GM18909 (cell line): ENCODE measurements at regions not wholly inside any gene's neighbourhood (a gene's known extent, or its start where the extent isn't known, plus 50 kb on each side); places are given as distances from the start of the nearest gene placed in this dataset.
A peak's percentile ranks its signal among the peaks of the same experiment; 100 is the strongest.

Source experiments
- ATAC-seq: cut with Tn5 transposase; IDR thresholded peaks from one replicate; pipeline ENCODE4 v1.9.1; 2021; ENCODE audit warnings: mild to moderate bottlenecking; ENCODE audit not compliant: unreplicated experiment, poor library complexity

GRCh38 chr3:107283948-107284347 lies 93.3 kb upstream of the CCDC54 start:
- ATAC-seq, result no peak

DNA sequence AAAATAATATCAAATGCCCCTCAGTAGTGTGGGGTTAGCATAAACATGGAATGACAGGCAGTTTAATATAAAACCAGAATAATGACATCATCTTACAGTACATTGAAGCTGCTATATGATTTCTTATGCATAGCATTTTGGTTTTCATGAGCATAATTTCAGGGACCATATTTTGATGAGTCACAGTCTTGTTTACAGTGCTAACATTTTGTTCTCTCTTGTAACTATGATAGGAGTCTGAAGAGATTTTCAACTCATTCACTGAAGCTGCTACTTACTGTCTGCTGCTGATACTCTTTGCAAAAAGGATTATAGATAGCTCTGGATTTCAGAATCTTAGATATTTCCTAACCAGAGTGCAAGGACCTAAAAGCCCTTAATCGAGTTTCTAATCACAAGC lies 92.6 kb upstream of the CCDC54 start:
- no peak for ATAC-seq

DNA sequence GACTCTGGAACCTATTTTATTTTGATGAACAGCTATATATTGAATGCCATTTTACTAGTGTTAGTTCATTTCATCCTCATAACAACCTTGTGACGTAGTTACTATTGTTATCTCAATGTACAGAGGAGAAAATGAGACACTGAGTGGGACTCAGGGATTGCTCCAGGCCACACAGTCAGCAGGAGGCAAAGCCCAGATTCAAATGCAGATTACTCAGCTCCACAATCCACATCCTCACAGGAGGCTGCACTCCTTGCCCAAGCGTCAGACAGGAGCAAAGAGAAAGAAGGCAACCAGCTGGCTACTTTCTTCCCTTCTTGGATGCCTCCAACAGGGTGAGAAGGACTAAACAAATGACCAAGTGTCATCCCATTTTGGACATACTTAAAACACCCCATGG lies 92.0 kb upstream of the CCDC54 start:
- no peak for ATAC-seq

DNA sequence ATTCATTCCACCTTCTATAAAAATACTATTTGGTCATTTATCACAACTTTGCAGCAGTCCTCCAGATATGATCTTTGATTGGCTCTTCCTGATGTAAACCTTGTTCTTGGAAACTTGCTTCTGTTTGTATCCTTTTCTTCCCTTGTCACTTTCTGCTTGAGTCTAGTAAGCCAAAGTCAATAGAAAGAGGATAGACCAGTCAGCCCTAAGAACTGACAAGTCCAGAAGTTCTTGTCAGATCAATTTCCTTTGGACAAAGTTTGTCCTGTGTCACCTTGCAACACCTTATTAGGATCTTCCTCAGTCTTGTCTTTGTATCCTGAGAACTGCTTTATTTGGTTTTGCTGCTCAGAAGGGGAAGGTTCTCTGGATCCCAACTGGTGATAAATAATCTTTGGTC lies 87.9 kb upstream of the CCDC54 start:
- ATAC-seq, result no peak

DNA sequence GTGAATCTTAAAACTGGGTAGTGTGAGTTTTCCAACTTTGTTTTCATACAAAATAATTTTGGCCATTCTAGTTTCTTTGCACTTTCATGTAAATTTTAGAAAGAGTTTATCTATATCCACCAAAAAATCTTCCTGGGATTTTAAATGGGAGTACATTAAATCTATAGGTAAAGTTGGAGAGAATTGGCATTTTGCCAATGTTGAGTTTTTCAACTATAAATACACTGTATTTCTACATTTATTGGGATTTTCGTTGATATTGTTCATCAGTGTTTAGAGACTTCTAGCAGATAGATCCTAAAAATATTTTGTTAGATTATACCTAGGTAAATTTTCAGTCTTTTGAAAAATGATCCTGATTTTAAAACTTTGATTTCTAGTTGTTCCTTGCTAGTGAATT lies 83.1 kb upstream of the CCDC54 start:
- ATAC-seq, result no peak

GRCh38 chr3:107297597-107297996 lies 79.6 kb upstream of the CCDC54 start:
- no peak for ATAC-seq

DNA sequence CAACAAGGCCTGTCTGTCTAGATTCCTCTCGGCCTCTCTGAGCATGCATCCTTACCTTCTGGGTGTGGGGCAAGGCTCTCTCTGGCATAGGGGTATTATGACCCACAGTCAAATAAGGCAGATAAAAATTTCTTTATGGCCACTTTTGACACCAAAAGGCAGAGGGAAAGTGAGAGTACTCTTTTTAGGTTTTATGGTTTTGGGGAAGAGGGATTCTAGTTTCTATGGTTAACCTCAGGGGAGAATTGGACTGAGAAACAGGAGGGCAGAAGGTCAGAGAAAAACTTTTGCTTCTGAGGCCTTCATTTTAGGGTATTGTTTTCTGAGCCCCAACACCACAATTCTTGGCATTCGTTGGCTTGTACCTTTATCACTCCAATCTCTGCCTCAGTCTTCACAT lies 70.0 kb upstream of the CCDC54 start:
- ATAC-seq, result no peak

GRCh38 chr3:107308716-107309115 lies 68.5 kb upstream of the CCDC54 start:
- ATAC-seq, result no peak

- no peak for ATAC-seq
These were observed 67.9 kb upstream of the CCDC54 start for GRCh38 chr3:107309312-107309711.

DNA sequence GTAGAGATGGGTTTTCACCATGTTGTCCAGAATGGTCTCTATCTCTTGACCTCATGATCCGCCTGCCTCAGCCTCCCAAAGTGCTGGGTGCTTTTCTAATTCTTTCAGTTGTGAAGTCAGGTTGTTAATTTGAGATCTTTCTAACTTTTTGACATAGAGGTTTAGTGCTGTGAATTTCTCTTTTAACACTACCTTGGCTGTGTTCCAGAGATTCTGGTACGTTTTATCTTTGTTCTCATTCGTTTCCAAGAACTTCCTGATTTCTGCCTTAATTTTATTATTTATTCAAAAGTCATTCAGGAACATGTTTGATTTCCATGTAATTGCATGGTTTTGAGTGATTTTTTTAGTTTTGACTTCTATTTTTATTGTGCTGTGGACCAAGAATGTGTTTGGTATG lies 63.5 kb upstream of the CCDC54 start:
- no peak for ATAC-seq

DNA sequence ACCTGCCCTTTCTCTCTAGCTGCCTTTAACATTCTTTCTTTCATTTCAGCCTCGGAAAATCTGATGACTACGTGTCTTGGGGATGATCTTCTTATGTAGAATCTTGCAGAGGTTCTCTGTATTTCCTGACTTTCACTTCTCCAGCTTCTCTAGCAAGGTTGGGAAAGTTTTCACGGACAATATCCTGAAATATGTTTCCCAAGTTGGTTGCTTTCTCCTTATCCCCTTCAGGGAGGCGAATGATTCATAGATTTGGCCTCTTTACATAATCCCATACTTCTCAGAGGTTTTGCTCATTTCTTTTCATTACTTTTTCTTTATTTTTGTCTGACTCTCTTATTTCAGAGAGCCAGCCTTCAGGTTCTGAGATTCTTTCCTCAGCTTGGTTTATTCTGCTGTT lies 62.1 kb upstream of the CCDC54 start:
- ATAC-seq, result no peak

- peak; percentile 74 for ATAC-seq
These were observed 53.5 kb upstream of the CCDC54 start for GRCh38 chr3:107323723-107324122.

- no peak for ATAC-seq
These were observed 51.8 kb upstream of the CCDC54 start for GRCh38 chr3:107325446-107325845.
